Limb (tissue), 2 donors: ENCODE measurements at regions not wholly inside any gene's neighbourhood (a gene's known extent, or its start where the extent isn't known, plus 50 kb on each side); places are given as distances from the start of the nearest gene placed in this dataset.
A peak's percentile ranks its signal among the peaks of the same experiment; 100 is the strongest.

ENCODE experiments used
- DNase-seq, 2 donors: peaks; one replicate each; pipeline ENCODE4 v3.0.0-alpha.2; 2016; ENCODE audit errors: extremely low spot score in 2 of 2

- no peak for DNase-seq
Measured at GRCh38 chr13:106351251-106351650, 184.2 kb downstream of the EFNB2 start.

GRCh38 chr13:106350208-106350607 is 185.3 kb downstream of the EFNB2 start:
- DNase-seq: no peak

GRCh38 chr13:106349080-106349931 is 186.2 kb downstream of the EFNB2 start:
- DNase-seq: peak in 1 of 2 donors; percentile 59

GRCh38 chr13:106348075-106348840 is 187.2 kb downstream of the EFNB2 start:
- no peak for DNase-seq

GRCh38 chr13:106344342-106344741 is 191.1 kb downstream of the EFNB2 start:
- no peak for DNase-seq

GRCh38 chr13:106343836-106344235 is 191.6 kb downstream of the EFNB2 start:
- DNase-seq: no peak

- DNase-seq: no peak
Measured at GRCh38 chr13:106340249-106340648, 195.2 kb downstream of the EFNB2 start.

GRCh38 chr13:106337096-106337850 is 198.2 kb downstream of the EFNB2 start:
- no peak for DNase-seq

- no peak for DNase-seq
Measured at GRCh38 chr13:106336668-106337067, 198.8 kb downstream of the EFNB2 start.

GRCh38 chr13:106332621-106333020 is 202.8 kb downstream of the EFNB2 start:
- DNase-seq: no peak

- no peak for DNase-seq
Measured at GRCh38 chr13:106331116-106331515, 204.3 kb downstream of the EFNB2 start.

- no peak for DNase-seq
Measured at GRCh38 chr13:106329941-106330340, 205.5 kb downstream of the EFNB2 start.

- DNase-seq: no peak
Measured at GRCh38 chr13:106326751-106327150, 208.7 kb downstream of the EFNB2 start.

- DNase-seq: no peak
Measured at GRCh38 chr13:106324444-106324843, 211.0 kb downstream of the EFNB2 start.

- DNase-seq: no peak
Measured at GRCh38 chr13:106322628-106323027, 212.8 kb downstream of the EFNB2 start.

- no peak for DNase-seq
Measured at GRCh38 chr13:106318941-106319411, 216.5 kb downstream of the EFNB2 start.

GRCh38 chr13:106314417-106314816 is 221.0 kb downstream of the EFNB2 start:
- DNase-seq: no peak

GRCh38 chr13:106311004-106311403 is 224.5 kb downstream of the EFNB2 start:
- DNase-seq: no peak

GRCh38 chr13:106310291-106310865 is 225.1 kb downstream of the EFNB2 start:
- DNase-seq: no peak

- no peak for DNase-seq
Measured at GRCh38 chr13:106306748-106307277, 228.6 kb downstream of the EFNB2 start.

- no peak for DNase-seq
Measured at GRCh38 chr13:106302843-106303242, 232.6 kb downstream of the EFNB2 start.
